ENCODE measurements at regions not wholly inside any gene's neighbourhood (a gene's known extent, or its start where the extent isn't known, plus 50 kb on each side); places are given as distances from the start of the nearest gene placed in this dataset.

DNA sequence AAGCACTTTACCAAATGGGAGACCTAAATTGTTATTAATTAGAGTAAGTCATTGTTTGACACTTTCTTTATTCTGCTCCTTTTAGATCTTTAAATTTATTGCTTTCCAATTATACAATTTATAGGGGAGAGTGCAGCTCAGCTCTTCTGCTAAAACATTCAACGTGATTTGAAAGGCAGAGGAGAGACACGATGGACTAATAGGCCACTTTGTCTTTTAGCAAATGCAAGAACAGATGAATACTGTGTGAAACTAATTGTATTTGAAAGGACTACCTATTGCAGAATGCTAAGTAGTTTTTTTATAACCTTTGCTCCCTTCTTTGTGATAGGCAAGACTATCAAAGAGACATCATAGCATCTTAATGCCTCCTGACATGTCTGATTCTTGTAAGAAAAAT is 320.4 kb upstream of the KLF3 start:
- DNase-seq, result no peak

DNA sequence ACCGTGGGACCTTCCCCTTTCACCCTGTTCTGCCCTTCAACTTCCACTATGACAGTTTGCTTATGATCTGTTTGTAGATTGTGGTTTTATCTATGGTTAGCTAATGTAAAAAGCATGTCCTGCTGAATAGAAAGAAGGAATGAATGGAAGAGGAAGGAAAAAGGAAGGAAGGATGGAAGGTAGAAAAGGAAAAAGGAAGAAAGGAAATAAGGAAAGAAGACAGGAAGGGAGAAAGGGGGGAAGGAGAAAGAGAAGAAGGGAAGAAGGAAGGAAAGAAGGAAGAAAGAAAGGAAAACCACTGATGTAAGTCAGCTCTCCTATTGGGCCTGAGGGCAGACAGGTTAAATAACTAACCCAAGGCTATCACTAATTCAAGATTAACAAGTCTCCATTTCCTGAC is 319.1 kb upstream of the KLF3 start:
- DNase-seq, result no peak

DNA sequence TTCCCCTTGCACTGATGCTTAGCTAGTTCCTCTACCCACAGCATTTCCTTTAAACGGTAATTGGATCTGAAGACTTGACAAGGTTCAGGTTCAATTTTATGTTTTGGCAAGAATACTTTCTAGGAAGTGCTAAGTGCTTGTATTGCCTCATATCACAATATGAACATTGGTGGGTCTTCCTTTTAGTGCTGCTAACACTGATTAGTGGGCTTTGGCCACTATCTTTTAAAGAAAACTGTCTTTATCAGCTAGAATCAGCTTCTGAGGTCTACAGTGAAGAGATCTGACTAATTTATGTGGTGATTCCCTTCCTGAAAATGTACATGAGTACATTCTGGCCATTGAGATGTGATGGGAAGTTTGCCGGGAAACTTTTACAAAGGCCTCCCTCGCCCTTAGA is 316.7 kb upstream of the KLF3 start:
- no peak for DNase-seq

DNA sequence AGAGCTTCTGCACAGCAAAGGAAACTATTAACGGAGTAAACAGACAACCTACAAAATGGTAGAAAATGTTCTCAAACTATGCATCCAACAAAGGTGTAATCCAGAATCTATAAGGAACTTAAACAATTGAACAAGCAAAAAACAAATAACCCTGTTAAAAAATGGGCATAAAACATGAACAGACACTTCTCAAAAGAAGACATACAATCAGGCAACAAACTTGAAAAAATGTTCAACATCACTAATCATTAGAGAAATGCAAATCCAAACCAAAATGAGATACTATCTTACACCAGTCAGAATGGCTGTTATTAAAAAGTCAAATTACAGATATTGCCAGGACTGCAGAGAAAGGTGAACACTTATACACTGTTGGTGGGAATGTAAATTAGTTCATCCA is 309.6 kb upstream of the KLF3 start:
- no peak for DNase-seq

DNA sequence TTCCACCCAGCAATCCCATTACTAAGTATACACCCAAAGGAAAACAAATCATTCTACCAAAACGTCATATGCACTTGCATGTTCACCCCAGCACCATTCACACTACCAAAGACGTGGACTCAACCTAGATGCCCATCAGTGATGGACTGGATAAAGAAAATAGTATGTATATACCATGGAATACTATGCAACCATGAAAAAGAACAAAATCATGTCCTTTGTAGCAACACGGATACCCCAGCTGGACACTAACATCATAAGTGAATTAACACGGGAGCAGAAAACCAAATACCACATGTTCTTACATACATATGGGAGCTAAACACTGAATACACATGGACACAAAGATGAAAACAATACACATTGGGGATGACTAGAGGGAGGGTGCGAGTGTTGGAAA is 309.1 kb upstream of the KLF3 start:
- DNase-seq, result no peak

DNA sequence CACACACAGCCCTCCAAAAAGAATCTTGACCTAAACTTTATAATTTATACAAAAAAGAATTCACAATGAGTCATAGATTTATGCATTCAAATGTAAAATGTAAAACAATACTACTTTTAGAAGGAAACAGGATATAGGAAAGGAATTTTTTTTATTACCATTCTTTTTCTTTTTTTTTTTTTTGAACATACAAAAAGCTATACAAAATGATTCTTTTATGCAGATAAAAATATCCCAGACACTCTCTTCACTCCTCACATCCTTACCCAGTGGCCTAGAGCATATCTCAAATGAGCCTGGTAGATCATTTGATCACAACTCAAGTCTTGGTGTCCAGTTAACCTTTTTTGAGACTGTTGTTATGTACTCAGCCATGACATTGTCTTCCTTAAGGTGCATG is 307.3 kb upstream of the KLF3 start:
- DNase-seq, result no peak

DNA sequence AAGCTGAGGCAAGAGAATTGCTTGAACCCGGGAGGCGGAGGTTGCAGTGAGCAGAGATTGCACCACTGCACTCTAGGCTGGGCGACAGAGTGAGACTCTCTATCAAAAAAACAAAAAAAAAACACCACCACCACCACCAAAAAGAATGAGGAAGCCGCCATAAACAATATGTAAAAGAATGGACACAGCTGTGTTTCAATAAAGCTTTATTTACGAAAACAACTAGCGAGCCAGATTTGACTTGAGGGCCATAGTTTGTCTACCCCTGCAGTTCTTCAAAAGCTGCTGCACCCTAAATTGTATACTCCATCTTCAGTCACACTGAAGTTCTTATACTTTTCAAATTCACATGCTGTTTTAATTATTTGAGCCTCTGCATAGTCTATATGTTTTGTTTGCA is 306.5 kb upstream of the KLF3 start:
- no peak for DNase-seq

DNA sequence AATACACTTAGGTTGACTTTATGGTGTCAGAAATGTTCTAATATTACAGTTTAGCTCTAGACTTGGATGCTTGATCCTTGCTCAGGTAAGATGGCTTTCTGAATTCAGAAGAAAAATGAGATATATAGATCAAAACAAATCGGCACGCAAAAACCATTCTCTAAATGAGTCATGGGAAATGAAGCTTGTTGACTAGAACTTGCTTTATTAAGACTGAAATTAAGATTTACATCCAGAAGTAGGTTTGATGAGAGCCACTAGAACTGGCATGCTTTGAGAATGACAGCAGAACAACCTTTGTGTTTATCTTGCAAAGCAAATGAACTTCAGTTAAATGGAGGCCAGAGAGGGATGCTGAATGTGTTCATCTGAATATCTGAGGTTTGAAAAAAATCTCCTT is 304.9 kb upstream of the KLF3 start:
- DNase-seq, result no peak

DNA sequence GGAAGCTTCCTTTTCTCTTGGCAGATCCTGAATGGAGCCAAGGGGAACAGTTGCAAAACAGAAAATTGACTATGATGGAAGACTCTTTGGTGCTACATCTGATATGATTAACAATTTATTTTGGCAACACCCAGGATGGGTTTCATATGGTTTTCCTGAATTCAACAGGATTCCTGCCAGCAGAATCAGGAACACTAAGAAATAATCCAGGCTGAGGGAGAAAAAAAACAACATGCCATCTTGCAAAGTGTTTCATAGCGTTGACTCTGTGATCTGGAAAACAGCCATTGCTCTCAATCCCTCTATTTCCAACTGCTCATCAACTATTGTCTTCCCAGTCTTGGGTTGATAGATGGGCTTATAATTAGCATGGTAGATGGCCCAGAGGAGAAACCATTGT is 303.8 kb upstream of the KLF3 start:
- no peak for DNase-seq

DNA sequence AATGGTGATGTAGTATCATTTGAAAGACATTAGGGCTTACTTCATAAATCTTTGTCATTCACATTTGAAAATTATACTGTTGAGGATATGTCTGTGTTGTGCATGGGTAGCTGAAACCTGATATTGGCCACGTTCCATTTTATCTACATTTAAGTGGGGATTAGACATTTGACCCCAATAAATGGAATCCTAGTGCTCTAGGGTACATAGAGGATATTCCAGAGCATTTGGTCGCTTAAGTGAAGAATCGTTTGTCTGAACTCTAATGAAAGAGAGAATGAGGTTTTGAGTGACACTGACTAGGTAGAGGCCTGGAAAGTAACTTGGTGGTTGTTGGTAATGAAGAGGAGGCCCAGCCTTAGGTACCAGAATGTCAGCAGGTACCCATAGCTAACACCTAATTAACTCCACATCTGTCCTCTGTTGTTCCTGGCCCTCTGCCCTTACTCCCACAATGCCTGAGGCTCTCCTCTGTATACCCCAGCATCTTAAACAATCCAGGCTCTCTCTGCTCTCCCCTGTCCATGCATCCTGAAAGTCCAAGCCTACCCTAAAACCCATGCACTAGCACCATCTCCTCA is 299.5 kb upstream of the KLF3 start:
- no peak for DNase-seq

DNA sequence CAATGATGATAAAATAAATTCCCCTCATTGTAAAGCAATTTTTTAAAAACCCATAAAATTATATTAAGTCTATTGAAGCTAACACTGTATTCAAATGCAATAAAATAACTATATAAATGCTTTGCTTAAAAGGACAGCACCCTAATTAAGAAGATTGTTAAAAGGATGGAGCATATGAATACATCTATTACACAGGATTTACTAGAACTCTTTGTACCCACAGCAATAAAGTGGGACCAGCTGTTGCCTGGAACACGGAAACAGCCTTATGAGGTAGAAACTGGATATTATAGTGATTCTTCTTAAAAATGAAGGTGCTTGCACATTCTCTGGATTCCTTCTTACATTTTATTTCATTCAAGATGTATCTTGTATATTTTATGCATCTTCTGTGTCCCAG is 298.7 kb upstream of the KLF3 start:
- DNase-seq, result no peak

DNA sequence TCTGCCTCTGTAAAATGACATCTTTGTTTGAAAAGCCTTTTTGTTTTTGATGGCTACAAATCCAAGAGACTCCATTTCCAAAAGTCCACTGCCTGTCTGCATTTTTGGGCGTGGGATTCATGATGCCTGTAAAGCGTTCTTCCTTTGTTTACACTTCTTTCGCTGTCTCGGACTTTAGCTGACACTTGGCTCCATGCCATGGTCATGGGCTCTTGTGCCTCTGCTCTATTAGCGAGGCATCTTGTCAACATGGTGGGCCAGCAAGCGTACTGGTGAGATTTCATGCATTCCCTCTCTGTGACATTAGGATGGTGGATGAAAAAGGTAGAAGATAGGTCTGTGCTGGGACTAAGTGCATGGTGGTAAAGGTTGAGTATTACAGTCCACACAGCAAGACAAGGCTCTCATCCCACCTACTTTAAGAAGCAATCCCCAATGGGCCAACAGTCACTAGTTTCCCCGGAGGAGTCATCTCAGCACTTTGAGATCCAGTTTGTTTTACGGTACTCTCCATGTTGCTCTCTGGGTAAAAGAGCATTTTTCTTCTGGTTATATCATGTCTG is 298.2 kb upstream of the KLF3 start:
- no peak for DNase-seq

DNA sequence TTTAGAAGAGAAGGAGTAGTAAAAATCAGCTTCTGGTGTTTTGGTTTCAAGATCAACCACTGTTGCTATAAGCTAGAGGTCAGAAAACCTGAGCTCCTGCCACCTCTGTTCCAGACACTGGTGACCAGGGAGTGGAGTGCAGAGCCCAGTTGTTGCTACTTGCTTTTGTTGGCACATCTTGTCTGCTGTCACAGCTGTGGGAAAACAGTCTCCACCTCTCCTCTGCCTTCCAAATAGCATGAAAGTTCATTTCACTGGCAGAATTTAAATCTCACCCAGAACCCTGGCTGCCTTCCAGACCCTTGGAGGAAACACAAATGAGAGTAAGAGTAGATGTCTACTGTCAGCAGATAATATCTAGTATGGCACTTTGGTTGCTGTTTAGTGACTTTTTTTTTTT is 297.5 kb upstream of the KLF3 start:
- no peak for DNase-seq

DNA sequence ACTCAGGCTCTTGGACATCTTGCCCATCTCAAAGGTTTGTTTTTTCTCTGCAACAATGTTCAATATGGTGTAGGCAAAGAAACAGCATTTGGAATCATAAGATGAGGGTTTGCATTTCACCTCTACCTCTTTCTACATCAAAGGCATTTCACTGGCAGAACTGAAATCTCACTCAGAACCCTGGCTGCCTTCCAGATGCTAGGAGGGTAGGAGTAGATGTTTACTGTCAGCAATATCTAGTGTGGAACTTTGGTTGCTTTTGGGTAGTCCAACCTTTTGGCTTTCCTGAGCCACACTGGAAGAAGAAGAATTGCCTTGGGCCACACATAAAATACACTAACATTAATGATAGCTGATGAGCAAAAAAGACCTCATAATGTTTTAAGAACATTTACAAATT is 297.0 kb upstream of the KLF3 start:
- no peak for DNase-seq

DNA sequence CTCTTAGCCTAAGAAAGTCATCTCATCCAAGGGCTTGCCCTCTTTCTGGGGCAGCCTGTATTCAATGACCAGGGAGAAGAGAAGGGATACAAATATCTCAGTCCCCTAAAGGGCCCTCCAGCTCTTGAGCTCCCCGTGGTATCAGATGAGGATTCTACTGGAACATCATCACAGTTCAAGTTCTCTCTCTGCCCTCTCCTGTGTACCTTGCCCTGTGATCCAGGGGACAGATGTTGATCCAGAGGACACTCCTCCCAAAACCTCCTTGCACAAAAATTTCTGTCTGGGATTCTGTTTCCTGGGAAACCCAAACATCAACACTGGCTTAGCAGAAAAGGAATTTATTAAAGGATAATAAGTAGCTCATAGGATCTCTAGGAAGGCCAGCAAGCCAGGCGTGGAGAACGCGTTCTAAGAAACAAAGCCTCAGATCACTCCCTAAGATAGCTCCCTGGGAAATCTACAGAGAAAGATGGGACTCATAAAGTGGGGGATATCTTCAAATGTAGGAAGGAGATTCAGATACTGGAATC is 296.3 kb upstream of the KLF3 start:
- no peak for DNase-seq

DNA sequence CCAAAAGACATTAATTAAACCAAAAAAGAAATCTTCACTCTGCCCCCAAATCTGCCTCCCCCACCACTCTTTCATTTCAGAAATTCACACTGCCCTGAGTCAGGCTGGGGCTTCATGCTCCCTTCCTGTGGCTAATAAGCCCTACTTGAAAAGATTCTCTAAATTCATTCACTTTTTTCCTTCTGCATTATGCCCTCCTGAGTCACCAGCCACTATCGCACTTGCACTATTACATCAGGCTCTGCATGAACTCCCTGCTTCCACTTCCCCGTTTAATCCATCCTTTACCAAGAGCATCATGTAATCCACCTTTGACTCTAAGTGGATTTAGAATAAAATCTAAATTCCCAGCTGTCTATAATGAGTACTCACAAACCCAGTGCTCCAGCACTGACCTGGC is 295.4 kb upstream of the KLF3 start:
- no peak for DNase-seq

DNA sequence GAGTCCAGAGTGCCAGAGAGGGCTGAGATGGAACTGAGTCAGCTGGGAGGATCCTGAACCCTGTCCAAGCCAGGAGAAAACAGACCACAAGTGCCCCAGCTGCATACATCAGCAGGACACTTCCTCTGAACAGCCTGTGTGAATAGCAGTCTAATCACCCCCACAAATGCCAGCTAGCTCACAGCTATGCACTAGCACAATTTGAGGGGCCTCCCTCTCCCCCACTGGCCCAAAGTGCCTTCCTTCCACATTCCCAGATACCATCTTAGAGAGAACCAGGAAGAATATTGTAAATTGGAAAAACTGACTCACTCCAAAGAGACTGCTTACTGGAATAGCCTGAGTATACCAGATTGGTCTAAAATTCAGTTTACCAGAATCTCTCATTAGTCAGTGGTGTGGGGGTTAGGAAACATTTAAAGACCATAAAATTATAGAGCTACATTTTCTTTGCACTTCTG is 292.6 kb upstream of the KLF3 start:
- no peak for DNase-seq

DNA sequence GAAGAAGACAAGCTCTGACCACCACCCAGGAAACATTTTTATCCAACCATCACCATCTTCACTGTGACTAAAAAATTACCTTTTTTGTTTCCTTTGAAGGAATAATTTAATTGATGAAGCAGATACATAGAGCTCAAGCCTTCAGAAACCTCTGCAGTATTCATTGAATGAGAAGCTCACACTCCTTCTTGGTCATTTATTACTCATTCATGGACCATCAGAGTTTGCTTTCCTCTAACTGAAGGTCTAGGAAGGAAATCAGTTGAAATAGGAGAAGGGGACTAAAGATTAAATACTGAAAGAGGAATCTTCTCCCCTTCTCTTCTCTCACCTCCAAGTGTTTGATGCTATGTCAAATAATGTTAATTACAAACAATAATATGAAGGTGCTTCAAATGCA is 290.6 kb upstream of the KLF3 start:
- DNase-seq, result no peak

DNA sequence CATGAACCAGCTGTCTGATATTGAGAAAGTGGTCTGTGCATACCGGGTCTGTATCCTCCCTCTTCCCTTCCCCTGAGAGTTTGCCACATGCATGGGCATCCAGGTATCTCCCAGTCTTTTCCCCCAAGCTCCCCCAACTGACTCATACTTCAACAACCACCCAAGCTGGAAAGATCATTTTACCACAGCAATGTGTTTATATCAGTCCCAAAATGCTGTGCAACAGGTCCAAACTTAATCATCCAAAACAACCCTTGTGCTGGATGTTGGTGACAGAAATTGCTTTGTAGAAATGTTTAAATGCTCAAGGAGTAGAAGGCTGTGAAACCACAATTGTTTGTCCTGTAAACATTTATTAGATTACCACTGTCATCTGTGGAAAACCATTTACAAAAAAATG is 286.8 kb upstream of the KLF3 start:
- DNase-seq, result no peak

DNA sequence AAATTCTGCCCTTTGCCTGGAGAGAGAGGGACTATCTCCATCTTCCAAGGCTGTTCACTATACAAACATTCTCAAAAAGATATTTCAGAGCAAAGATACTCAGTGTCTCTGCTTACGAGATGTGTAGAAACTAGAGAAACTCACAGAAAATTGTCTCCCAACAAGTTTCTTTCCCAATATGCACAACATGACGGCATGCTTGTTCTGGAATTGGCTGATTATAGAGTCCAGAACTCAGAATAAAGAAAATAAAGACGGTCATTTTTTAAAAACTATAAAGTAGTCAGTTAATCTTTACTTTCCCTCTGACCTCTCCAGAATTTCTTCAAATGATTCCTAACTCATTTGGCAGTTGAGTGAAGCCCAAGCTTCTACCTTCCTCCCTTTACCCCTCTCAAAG is 285.5 kb upstream of the KLF3 start:
- no peak for DNase-seq

DNA sequence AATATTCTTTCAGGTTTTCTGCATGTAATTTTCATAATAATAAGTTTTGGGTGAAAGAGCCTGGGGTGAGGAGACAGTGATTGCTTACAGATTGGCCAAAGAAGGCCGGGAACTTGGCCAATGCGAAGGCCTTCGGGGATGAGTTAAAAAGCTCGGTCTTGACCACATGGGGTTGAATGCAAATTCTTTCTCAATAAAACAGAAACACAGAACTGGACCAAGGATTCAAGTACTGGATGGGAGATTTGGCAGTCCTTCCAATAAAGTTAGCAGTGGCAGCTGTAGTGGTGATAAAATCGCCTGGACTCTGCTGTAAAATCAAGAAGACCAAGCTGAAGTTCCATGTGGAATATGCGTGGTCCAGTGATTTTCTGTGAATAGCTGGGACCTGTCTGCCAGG is 282.2 kb upstream of the KLF3 start:
- no peak for DNase-seq

DNA sequence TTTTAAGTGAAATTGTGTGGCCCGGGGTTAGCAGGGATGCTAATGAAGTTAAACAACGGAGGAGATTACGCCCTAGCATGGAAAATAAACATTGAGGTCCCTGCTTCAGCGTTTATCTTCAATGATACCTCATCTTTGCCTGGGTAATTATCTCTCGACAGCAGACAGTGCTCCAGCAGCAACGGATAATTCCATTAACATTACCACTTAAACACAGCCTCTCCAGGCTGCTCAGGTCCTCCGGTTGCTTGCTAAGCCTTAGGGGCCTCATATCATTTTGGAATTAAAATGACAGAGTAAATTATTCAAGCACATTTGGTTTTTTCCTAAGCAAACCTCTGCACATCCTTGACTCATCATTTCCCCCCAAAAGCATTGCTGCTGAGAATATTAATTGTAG is 281.5 kb upstream of the KLF3 start:
- DNase-seq, result no peak

DNA sequence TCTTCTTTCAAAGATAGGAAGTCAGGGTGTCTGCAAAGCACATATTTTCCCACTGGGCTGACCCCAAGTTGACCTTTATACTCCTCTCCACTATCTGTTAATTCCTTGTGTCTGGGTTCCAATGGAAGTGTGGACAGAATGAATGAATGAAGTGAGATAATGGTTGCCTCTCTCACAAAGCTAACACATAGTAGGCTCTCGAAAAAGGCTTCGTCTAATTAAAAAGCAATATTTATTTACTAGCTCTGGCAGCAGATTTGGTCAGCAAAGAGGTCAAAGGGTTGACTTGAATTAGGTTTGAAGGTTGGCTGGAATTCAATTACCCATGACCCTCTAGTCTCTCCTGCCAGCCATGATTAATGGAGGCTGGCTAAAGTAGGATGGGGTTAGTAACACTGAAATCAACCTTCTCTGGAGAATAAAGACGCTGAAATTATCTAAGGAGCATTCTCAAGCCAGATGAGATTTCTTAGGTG is 280.3 kb upstream of the KLF3 start:
- DNase-seq, result no peak

DNA sequence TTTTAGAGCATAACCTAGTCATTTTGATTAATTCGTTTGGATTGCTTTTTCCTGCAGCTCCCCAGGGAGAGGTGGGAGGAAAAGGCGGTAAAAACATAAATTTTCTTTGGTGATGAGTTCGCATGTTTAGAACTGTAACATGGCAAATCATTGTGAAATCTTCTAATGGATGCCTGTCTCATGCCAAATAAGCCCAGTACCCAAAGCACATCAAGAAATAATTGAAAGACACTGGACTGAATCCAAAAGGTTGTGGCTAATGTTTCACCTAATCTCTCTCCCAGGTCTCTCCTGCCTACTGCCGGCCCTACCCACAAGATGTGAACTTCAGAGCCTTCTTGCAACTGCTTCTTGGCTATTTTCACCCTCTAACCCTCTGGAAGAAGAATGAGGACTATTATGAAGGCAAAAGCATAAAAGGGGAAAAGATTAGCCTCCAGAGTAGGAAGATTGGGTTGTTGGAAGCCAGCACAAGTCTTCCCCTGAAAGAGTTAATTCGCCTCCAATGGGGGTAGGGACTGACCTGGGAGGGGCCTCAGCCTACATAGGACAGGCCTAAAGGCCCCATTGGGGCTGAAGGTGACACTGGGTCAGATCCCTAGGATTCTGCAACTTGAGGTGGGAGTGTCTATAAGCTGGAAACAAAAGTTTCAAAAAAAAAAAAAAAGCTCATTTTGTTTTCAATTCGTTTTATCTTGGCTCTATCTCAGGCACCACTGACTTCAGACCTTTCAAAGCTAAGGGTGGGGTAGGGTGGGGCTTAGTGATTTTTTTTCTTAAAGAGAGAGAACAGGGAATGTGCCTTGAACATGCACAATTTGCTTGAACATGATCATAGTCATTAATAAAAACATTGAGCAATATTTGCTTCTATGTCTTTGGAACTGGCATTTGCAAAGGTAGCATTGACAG is 278.6 kb upstream of the KLF3 start:
- DNase-seq, result no peak
